ENCODE measurements at regions not wholly inside any gene's neighbourhood (a gene's known extent, or its start where the extent isn't known, plus 50 kb on each side); places are given as distances from the start of the nearest gene placed in this dataset.

- no peak for DNase-seq
Measured at GRCh38 chr2:82576656-82577055, 1882.4 kb downstream of the SUCLG1 start.

GRCh38 chr2:82539280-82539621, 1919.8 kb downstream of the SUCLG1 start:
- no peak for DNase-seq

- DNase-seq, result no peak
Measured at GRCh38 chr2:82538590-82539279, 1920.3 kb downstream of the SUCLG1 start.

- DNase-seq, result no peak
Measured at GRCh38 chr2:82528288-82528687, 1930.8 kb downstream of the SUCLG1 start.

GRCh38 chr2:82527124-82527523, 1932.0 kb downstream of the SUCLG1 start:
- no peak for DNase-seq

- DNase-seq, result no peak
Measured at GRCh38 chr2:82526277-82526676, 1932.8 kb downstream of the SUCLG1 start.

- DNase-seq, result no peak
Measured at GRCh38 chr2:82525744-82526143, 1933.3 kb downstream of the SUCLG1 start.

- no peak for DNase-seq
Measured at GRCh38 chr2:82524826-82525225, 1934.3 kb downstream of the SUCLG1 start.

GRCh38 chr2:82511894-82512293, 1947.2 kb downstream of the SUCLG1 start:
- DNase-seq, result no peak

GRCh38 chr2:82508702-82509101, 1950.4 kb downstream of the SUCLG1 start:
- no peak for DNase-seq

GRCh38 chr2:82507657-82508056, 1951.4 kb downstream of the SUCLG1 start:
- no peak for DNase-seq

GRCh38 chr2:82501217-82501616, 1957.9 kb downstream of the SUCLG1 start:
- no peak for DNase-seq

- no peak for DNase-seq
Measured at GRCh38 chr2:82498777-82499443, 1960.2 kb downstream of the SUCLG1 start.

GRCh38 chr2:82494739-82495138, 1964.3 kb downstream of the SUCLG1 start:
- DNase-seq, result no peak

- no peak for DNase-seq
Measured at GRCh38 chr2:82491591-82491990, 1967.5 kb downstream of the SUCLG1 start.

- no peak for DNase-seq
Measured at GRCh38 chr2:82487354-82487753, 1971.7 kb downstream of the SUCLG1 start.

- DNase-seq, result no peak
Measured at GRCh38 chr2:82485701-82486100, 1973.4 kb downstream of the SUCLG1 start.

- no peak for DNase-seq
Measured at GRCh38 chr2:82481207-82481606, 1977.9 kb downstream of the SUCLG1 start.

GRCh38 chr2:82478641-82479040, 1980.4 kb downstream of the SUCLG1 start:
- DNase-seq, result no peak

- no peak for DNase-seq
Measured at GRCh38 chr2:82476094-82476493, 1983.0 kb downstream of the SUCLG1 start.

GRCh38 chr2:82428251-82428650, 2030.8 kb downstream of the SUCLG1 start:
- no peak for DNase-seq

GRCh38 chr2:82412021-82412420, 2047.1 kb downstream of the SUCLG1 start:
- DNase-seq, result no peak

GRCh38 chr2:82411071-82411470, 2048.0 kb downstream of the SUCLG1 start:
- no peak for DNase-seq

GRCh38 chr2:82395531-82395930, 2063.5 kb downstream of the SUCLG1 start:
- DNase-seq, result no peak

- no peak for DNase-seq
Measured at GRCh38 chr2:82391386-82391785, 2067.7 kb downstream of the SUCLG1 start.

All from NCI-H1694 (cell line).